Ovary (tissue), 7 donors: ENCODE measurements at regions not wholly inside any gene's neighbourhood (a gene's known extent, or its start where the extent isn't known, plus 50 kb on each side); places are given as distances from the start of the nearest gene placed in this dataset.

ENCODE experiments used
- DNase-seq, 5 donors: peaks; one replicate each; pipeline ENCODE4 v3.0.0-alpha.2; 2019 to 2020
- H3K27ac ChIP-seq, 2 donors: fragments of 200-600 bp; one replicate each; pipeline versions ENCODE4 v1.5.1 to v1.8.0; 2019 to 2022
- H3K27me3 ChIP-seq: fragments of 200-600 bp; one replicate; pipeline ENCODE4 v1.8.0; 2022
- H3K36me3 ChIP-seq: fragments of 200-600 bp; sonication (generic); one replicate; pipeline ENCODE4 v1.5.1; 2019
- H3K4me1 ChIP-seq: one replicate; pipeline ENCODE4 v1.8.1; 2013; ENCODE audit warnings: mild to moderate bottlenecking, moderate library complexity; ENCODE audit not compliant: insufficient read depth
- H3K4me3 ChIP-seq: fragments of 200-600 bp; sonication (generic); one replicate; pipeline ENCODE4 v1.5.1; 2017
- H3K9me3 ChIP-seq, 2 donors: fragments of 200-600 bp in 1 of 2; sonication (generic) in 1 of 2; one replicate each; pipeline versions ENCODE4 v1.5.1 to v1.8.1; 2013 to 2019; ENCODE audit warnings: mild to moderate bottlenecking in 1 of 2, moderate library complexity in 1 of 2
- EP300 ChIP-seq: sonication (generic); formaldehyde crosslinking; IDR thresholded peaks from one replicate; pipeline ENCODE4 v1.6.1; 2017; ENCODE audit warnings: antibody characterized with exemption
- POLR2A ChIP-seq: fragments of 450-650 bp; IDR thresholded peaks from one replicate; pipeline ENCODE4 v1.6.1; 2017; ENCODE audit warnings: antibody characterized with exemption, mild to moderate bottlenecking, moderate library complexity
- WGBS, 3 donors: extraction: QIAGEN DNeasy Blood & Tissue Kit in 1 of 3; methylation state at CpG; one replicate each; pipeline versions ENCODE4 v1.1.5 to v1.1.7; 2013 to 2017; 5-methylcytosine and 5-hydroxymethylcytosine counted together
- intact Hi-C, 4 donors: fragments of 100-400 bp; cut with DNase I; formaldehyde crosslinking; loops; one replicate each; pipeline versions ENCODE4 v1.11.0 to v1.15.1; 2022 to 2023
- TF ChIP-seq, protein P1 (sequence below), 3 donors: fragments of 450-650 bp in 2 of 3; fragments of 200-600 bp in 1 of 3; IDR thresholded peaks; one replicate each; pipeline versions ENCODE4 v1.5.1 to v1.8.0; 2016 to 2022; ENCODE audit warnings: antibody characterized with exemption in 3 of 3, mild to moderate bottlenecking in 1 of 3
- donor health status: DM: no; HTN: no; CAD: no; lungs with moderate emphysema.
- donor health status: DM: no; HTN: no; CAD: no.
- donor health status: Bipolar disorder and iron deficiency.
- donor health status: DM: no; HTN: no; CAD: no.
- donor health status: DM: yes; HTN: yes; CAD: no.

DNA sequence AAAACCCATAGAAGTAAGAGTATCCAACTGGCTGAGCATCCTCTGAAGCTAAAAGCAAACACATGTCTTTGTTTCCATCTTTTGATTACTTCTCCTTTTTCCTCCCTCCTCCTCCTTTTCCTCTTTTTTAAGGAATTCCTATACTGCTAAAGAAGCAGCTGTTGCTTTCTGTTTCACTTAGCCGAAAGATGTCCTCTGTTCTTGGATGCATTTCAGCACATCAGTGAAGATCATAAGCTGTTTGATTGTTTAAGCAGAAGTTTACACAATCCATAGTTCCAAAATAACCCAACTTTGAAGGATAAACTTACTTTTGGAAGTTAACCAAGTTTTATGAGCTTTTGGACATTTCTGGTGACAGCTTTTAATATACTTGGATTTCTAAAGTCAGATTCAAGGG, 55.1 kb upstream of the TNIP3 start:
- intact Hi-C loops, result loop anchor here in 1 of 4 donors (5.0 kb wide), 1 partner anchor 857 kb away; no protein-coding TSS in a partner anchor
- WGBS, 3 donors, result 14 to 19% (median 17%) methylated on average over 1 of the region's 1 CpG
- H3K4me1 ChIP-seq, result no peaks in the 10 kb centered on the region
- no peak overlapping the region for H3K27ac ChIP-seq
- DNase-seq, result no peak
- H3K4me3 ChIP-seq, result no peak overlapping the region
- no peaks in the 10 kb centered on the region for H3K36me3 ChIP-seq
- no peak for TF ChIP-seq EP300
- no peak for TF ChIP-seq POLR2A
- TF ChIP-seq, protein P1, sequence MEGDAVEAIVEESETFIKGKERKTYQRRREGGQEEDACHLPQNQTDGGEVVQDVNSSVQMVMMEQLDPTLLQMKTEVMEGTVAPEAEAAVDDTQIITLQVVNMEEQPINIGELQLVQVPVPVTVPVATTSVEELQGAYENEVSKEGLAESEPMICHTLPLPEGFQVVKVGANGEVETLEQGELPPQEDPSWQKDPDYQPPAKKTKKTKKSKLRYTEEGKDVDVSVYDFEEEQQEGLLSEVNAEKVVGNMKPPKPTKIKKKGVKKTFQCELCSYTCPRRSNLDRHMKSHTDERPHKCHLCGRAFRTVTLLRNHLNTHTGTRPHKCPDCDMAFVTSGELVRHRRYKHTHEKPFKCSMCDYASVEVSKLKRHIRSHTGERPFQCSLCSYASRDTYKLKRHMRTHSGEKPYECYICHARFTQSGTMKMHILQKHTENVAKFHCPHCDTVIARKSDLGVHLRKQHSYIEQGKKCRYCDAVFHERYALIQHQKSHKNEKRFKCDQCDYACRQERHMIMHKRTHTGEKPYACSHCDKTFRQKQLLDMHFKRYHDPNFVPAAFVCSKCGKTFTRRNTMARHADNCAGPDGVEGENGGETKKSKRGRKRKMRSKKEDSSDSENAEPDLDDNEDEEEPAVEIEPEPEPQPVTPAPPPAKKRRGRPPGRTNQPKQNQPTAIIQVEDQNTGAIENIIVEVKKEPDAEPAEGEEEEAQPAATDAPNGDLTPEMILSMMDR (IDR thresholded peaks at IDR 0.05), result no peak
- no peaks in the 10 kb centered on the region for H3K27me3 ChIP-seq
- no peaks in the 10 kb centered on the region for H3K9me3 ChIP-seq

DNA sequence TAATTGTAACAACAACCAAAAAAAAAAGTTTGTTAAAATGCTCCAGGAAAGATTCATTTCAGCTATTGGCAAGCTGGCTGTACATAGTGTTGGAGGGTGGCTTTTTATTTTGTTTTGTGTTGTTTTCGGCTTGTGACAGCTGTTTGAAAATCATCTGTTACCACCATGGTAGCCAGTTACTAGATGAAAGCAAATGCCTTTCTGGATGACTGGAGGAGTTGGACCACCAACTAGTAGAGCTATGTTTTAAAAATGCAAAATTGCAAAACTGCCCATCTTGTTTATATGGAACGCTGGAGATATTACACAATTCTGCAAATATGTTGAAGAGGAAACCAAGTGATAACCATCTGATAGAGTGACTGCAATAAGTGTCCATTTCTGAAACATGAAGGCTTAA, 53.2 kb upstream of the TNIP3 start:
- H3K27me3 ChIP-seq, result no peaks in the 10 kb centered on the region
- no peaks in the 10 kb centered on the region for H3K4me1 ChIP-seq
- H3K36me3 ChIP-seq, result no peaks in the 10 kb centered on the region
- TF ChIP-seq EP300 (no peak), POLR2A (no peak)
- TF ChIP-seq, protein P1 (IDR thresholded peaks at IDR 0.05), result no peak
- H3K9me3 ChIP-seq, result no peaks in the 10 kb centered on the region
- no peak for DNase-seq
- intact Hi-C loops, result loop anchor here in 1 of 4 donors (5.0 kb wide), 1 partner anchor 855 kb away; no protein-coding TSS in a partner anchor
- no peak overlapping the region for H3K27ac ChIP-seq
- WGBS, 3 donors, result 30 to 45% (median 36%) methylated on average over 2 of the region's 2 CpGs
- H3K4me3 ChIP-seq, result no peak overlapping the region

DNA sequence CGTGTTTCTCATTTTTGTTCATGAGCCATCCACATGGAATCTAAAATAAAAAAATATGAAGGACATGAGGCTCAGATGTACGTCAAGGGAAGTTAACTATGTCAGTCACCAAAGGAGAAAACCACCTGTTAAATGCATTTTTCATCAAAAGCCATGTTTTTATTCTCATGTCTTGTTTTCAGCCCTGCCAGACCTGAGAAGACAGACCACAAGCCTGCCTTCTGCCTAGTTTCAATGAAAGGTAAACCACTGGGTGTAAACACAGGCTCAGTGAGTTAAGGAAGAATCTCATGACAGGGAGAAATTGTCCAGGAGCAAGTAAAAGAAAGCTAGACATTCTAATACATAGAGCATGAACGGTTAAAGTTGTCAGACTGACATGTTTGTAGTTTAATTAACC, 52.3 kb upstream of the TNIP3 start:
- TF ChIP-seq POLR2A (no peak), EP300 (no peak)
- TF ChIP-seq, protein P1 (IDR thresholded peaks at IDR 0.05), result no peak
- Histone ChIP-seq H3K4me1 (no peaks in the 10 kb centered on the region), H3K27ac (no peak overlapping the region), H3K36me3 (no peaks in the 10 kb centered on the region), H3K27me3 (no peaks in the 10 kb centered on the region), H3K4me3 (no peak overlapping the region), H3K9me3 (no peaks in the 10 kb centered on the region)
- 74 to 84% (median 81%) methylated on average over 3 of the region's 3 CpGs for WGBS, 3 donors
- no peak for DNase-seq
- intact Hi-C loops, result loop anchor here in 1 of 4 donors (5.0 kb wide), 1 partner anchor 854 kb away; no protein-coding TSS in a partner anchor

DNA sequence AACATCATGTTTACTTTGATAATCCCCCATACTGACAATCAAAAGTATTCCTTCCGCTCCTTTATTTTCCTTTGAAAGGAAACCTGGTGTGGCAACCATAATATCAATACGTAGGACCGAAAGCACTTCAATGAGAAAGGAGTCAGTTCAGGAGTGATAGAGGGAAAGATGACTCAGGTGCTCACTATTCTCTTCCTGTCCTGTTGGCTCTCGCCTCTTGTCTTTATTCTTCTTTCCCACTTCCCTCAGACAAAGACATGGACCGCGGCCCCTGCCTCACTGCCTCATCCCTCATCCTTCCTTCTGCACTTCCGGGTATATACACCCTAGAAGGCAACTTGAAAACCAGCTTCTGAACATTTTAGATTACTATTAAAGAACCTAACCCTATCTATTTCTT, 49.8 kb upstream of the TNIP3 start:
- TF ChIP-seq EP300 (no peak), POLR2A (no peak)
- TF ChIP-seq, protein P1 (IDR thresholded peaks at IDR 0.05), result no peak
- intact Hi-C loops, result no loop called here
- Histone ChIP-seq H3K4me3 (no peak overlapping the region), H3K27ac (no peak overlapping the region), H3K9me3 (no peaks in the 10 kb centered on the region), H3K36me3 (no peaks in the 10 kb centered on the region), H3K4me1 (no peaks in the 10 kb centered on the region), H3K27me3 (no peaks in the 10 kb centered on the region)
- no peak for DNase-seq
- WGBS, 3 donors, result 91 to 93% (median 93%) methylated on average over 7 of the region's 7 CpGs
